Heart right ventricle (tissue), 16 donors: ENCODE measurements at regions not wholly inside any gene's neighbourhood (a gene's known extent, or its start where the extent isn't known, plus 50 kb on each side); places are given as distances from the start of the nearest gene placed in this dataset.

Experiments
- ATAC-seq, 8 donors: fragments of 200-7000 bp; cut with Tn5 transposase; one replicate each; pipeline ENCODE4 v1.9.1; 2020; ENCODE audit warnings: mild to moderate bottlenecking in 8 of 8, moderate library complexity in 8 of 8, moderate number of reproducible peaks in 1 of 8
- DNase-seq, 2 donors: peaks; one replicate each; pipeline ENCODE4 v3.0.0-alpha.2; 2020
- H3K27ac ChIP-seq, 10 donors: fragments of 200-600 bp; sonication (generic) in 2 of 10; one replicate each; pipeline versions ENCODE4 v1.5.0 to v1.8.0; 2020 to 2022; ENCODE audit warnings: mild to moderate bottlenecking in 3 of 10
- H3K27me3 ChIP-seq, 7 donors: fragments of 200-600 bp; one replicate each; pipeline ENCODE4 v1.8.0; 2021 to 2022; ENCODE audit warnings: mild to moderate bottlenecking in 2 of 7
- H3K36me3 ChIP-seq, 9 donors: fragments of 200-600 bp; sonication (generic) in 1 of 9; one replicate each; pipeline versions ENCODE4 v1.5.0 to v1.8.0; 2020 to 2022; ENCODE audit warnings: mild to moderate bottlenecking in 2 of 9
- H3K4me1 ChIP-seq, 9 donors: fragments of 200-600 bp; sonication (generic) in 1 of 9; one replicate each; pipeline versions ENCODE4 v1.5.0 to v1.8.0; 2020 to 2022; ENCODE audit warnings: mild to moderate bottlenecking in 4 of 9
- H3K4me3 ChIP-seq, 10 donors: fragments of 200-600 bp; sonication (generic) in 2 of 10; one replicate each; pipeline versions ENCODE4 v1.5.0 to v1.8.0; 2020 to 2022; ENCODE audit warnings: mild to moderate bottlenecking in 7 of 10, moderate library complexity in 2 of 10
- H3K9me3 ChIP-seq, 11 donors: fragments of 200-600 bp in 10 of 11; sonication (generic) in 2 of 11; one replicate each; pipeline versions ENCODE4 v1.5.0 to v1.8.0; 2013 to 2022; ENCODE audit warnings: mild to moderate bottlenecking in 2 of 11, control low read depth in 1 of 11, moderate library complexity in 1 of 11
- CTCF ChIP-seq, 9 donors: fragments of 200-600 bp; sonication (generic) in 2 of 9; IDR thresholded peaks; one replicate each; pipeline versions ENCODE4 v1.5.0 to v1.8.0; 2021 to 2022; ENCODE audit warnings: antibody characterized with exemption in 9 of 9, mild to moderate bottlenecking in 5 of 9, moderate library complexity in 1 of 9
- WGBS, 2 donors: extraction: QIAGEN DNeasy Blood & Tissue Kit; methylation state at CpG; one replicate each; pipeline ENCODE4 v1.1.7; 2013; ENCODE audit warnings: inconsistent platforms in 1 of 2; 5-methylcytosine and 5-hydroxymethylcytosine counted together
- intact Hi-C, 10 donors: fragments of 100-400 bp; cut with DNase I; formaldehyde crosslinking; loops; one replicate each; pipeline versions ENCODE4 v1.11.1 to v1.14.2; 2022
- donor health status: Arrhythmogenic right ventricular cardiomyopathy.
- donor health status: ischemic (EF 13 %, LVEDD 7.1; RV severe dilation, severe dysfunction).
- donor health status: healthy with polysubstance abuse.
- donor health status: DM: no; HTN: yes; CAD: no.
- donor health status: DM: no; HTN: no; CAD: no.
- donor health status: ischemic (EF 25% LVEDD 6.9; RV normal size, moderate dysfunction).
- donor health status: ischemic (EF 25% LVEDD 5.7; RV mildly dilated, moderate dysfunction).
- donor health status: healthy.
- donor health status: DM: yes; HTN: yes; CAD: no.
- donor health status: Ischemic cardiomyopathy.
- donor health status: ischemic (EF 35%, LVEDD 5.7; RV mildly dilated, moderate dysfunction).
- donor health status: nonischemic (EF 11% LVEDD 7.7; RV severe dilation, severe dysfunction).
- donor health status: DM: yes; HTN: yes; CAD: no.
- donor health status: PGD.
- donor health status: ischemic (EF 29% LVEDD 5.4; RV normal size, mild dysfunction).
- donor health status: nonischemic (EF 23%, LVEDD 6.1; RV moderate dilation, normal function).

GRCh38 chr7:7105800-7106582, 76.4 kb upstream of the C1GALT1 start:
- Histone ChIP-seq H3K27me3 (no peaks in the 10 kb centered on the region), H3K4me3 (no peak overlapping the region), H3K27ac (no peak overlapping the region), H3K9me3 (peaks cover 0 to 15% (median 9%) of the 10 kb centered on the region in 11 donors), H3K36me3 (no peaks in the 10 kb centered on the region), H3K4me1 (peaks cover 0 to 9% (median 0%) of the 10 kb centered on the region in 9 donors)
- no peak for TF ChIP-seq CTCF (IDR thresholded peaks at IDR 0.05)
- intact Hi-C loops: loop anchor here in 7 of 10 donors (10.0 kb wide), 3 partner anchors 309 to 1109 kb away; no protein-coding TSS in a partner anchor
- ATAC-seq (no peak), DNase-seq (no peak)
- 91 to 92% methylated on average over 4 of the region's 4 CpGs for WGBS, 2 donors

GRCh38 chr7:7108931-7109330, 73.4 kb upstream of the C1GALT1 start:
- DNase-seq: no peak
- Histone ChIP-seq H3K9me3 (peaks cover 0 to 15% (median 9%) of the 10 kb centered on the region in 11 donors), H3K4me3 (no peak overlapping the region), H3K27ac (no peak overlapping the region), H3K36me3 (no peaks in the 10 kb centered on the region), H3K27me3 (no peaks in the 10 kb centered on the region), H3K4me1 (no peaks in the 10 kb centered on the region)
- ATAC-seq: no peak
- 84 to 90% methylated on average over 1 of the region's 1 CpG for WGBS, 2 donors
- no peak for TF ChIP-seq CTCF (IDR thresholded peaks at IDR 0.05)
- intact Hi-C loops: loop anchor here in 7 of 10 donors (10.0 kb wide), 3 partner anchors 306 to 1106 kb away; no protein-coding TSS in a partner anchor

GRCh38 chr7:7109934-7110333, 72.4 kb upstream of the C1GALT1 start:
- TF ChIP-seq CTCF (IDR thresholded peaks at IDR 0.05): no peak
- H3K4me1 ChIP-seq: no peaks in the 10 kb centered on the region
- H3K4me3 ChIP-seq: no peak overlapping the region
- H3K27ac ChIP-seq: no peak overlapping the region
- H3K27me3 ChIP-seq: no peaks in the 10 kb centered on the region
- H3K9me3 ChIP-seq: peaks cover 0 to 15% (median 9%) of the 10 kb centered on the region in 11 donors
- no peaks in the 10 kb centered on the region for H3K36me3 ChIP-seq
- DNase-seq (no peak), ATAC-seq (no peak)
- intact Hi-C loops: loop anchor here in 7 of 10 donors (10.0 kb wide), 3 partner anchors 305 to 1105 kb away; no protein-coding TSS in a partner anchor

GRCh38 chr7:7110706-7111105, 71.6 kb upstream of the C1GALT1 start:
- H3K4me1 ChIP-seq: no peaks in the 10 kb centered on the region
- no peaks in the 10 kb centered on the region for H3K27me3 ChIP-seq
- no peak for ATAC-seq
- H3K9me3 ChIP-seq: peaks cover 0 to 15% (median 9%) of the 10 kb centered on the region in 11 donors
- no peak overlapping the region for H3K27ac ChIP-seq
- intact Hi-C loops: no loop called here
- no peak for TF ChIP-seq CTCF (IDR thresholded peaks at IDR 0.05)
- no peak overlapping the region for H3K4me3 ChIP-seq
- DNase-seq: no peak
- no peaks in the 10 kb centered on the region for H3K36me3 ChIP-seq
